Mesenchymal stem cell (in vitro differentiated cells and primary cell): ENCODE measurements at regions not wholly inside any gene's neighbourhood (a gene's known extent, or its start where the extent isn't known, plus 50 kb on each side); places are given as distances from the start of the nearest gene placed in this dataset.
"Not testable (repeated sequence)": the region's sequence is repeated elsewhere in the genome, so short reads cannot be mapped to it uniquely, and the experiment has no call there.

Source experiments
- DNase-seq: peaks from one replicate; pipeline ENCODE4 v3.0.0-alpha.2; 2013
- H2AFZ ChIP-seq: one replicate; pipeline ENCODE4 v1.6.1; 2013; ENCODE audit warnings: low read depth, mild to moderate bottlenecking, control low read depth, inconsistent platforms, low read length, moderate library complexity
- H2AK5ac ChIP-seq: 2 replicates; pipeline ENCODE4 v1.6.1; 2013; ENCODE audit warnings: low read length, moderate library complexity, mild to moderate bottlenecking, inconsistent platforms; ENCODE audit not compliant: severe bottlenecking
- H2BK120ac ChIP-seq: one replicate; pipeline ENCODE4 v1.6.1; 2013; ENCODE audit warnings: low read depth, mild to moderate bottlenecking, inconsistent platforms, low read length, moderate library complexity
- H2BK12ac ChIP-seq, 2 experiments: one replicate each; pipeline ENCODE4 v1.6.1; 2013; ENCODE audit warnings: inconsistent platforms in 2 of 2, low read length in 2 of 2, mild to moderate bottlenecking in 2 of 2, moderate library complexity in 2 of 2, control low read depth in 1 of 2
- H2BK15ac ChIP-seq: one replicate; pipeline ENCODE4 v1.6.1; 2013; ENCODE audit warnings: mild to moderate bottlenecking, low read depth, inconsistent platforms; ENCODE audit not compliant: poor library complexity, severe bottlenecking
- H2BK5ac ChIP-seq: 2 replicates; pipeline ENCODE4 v1.6.1; 2013; ENCODE audit warnings: low read depth, mild to moderate bottlenecking, low read length, control low read depth, inconsistent platforms; ENCODE audit not compliant: poor library complexity, severe bottlenecking
- H3K14ac ChIP-seq, 2 experiments: one replicate each; pipeline ENCODE4 v1.6.1; 2013; ENCODE audit warnings: inconsistent platforms in 2 of 2, low read length in 2 of 2, control low read depth in 1 of 2, mild to moderate bottlenecking in 1 of 2, moderate library complexity in 1 of 2
- H3K18ac ChIP-seq, 2 experiments: one replicate each; pipeline ENCODE4 v1.6.1; 2013; ENCODE audit warnings: inconsistent platforms in 2 of 2, low read length in 2 of 2, control low read depth in 1 of 2, low read depth in 1 of 2, mild to moderate bottlenecking in 1 of 2
- H3K23ac ChIP-seq, 2 experiments: one replicate each; pipeline ENCODE4 v1.6.1; 2013; ENCODE audit warnings: inconsistent platforms in 2 of 2, low read length in 2 of 2, mild to moderate bottlenecking in 2 of 2, moderate library complexity in 2 of 2, control low read depth in 1 of 2
- H3K27ac ChIP-seq: 2 replicates; pipeline ENCODE4 v1.5.1; 2013; ENCODE audit warnings: mild to moderate bottlenecking, moderate library complexity, low read length, control low read depth, inconsistent platforms; ENCODE audit not compliant: poor library complexity, severe bottlenecking
- H3K27me3 ChIP-seq, 2 experiments: 2 replicates each; pipeline versions ENCODE4 v1.6.1 to v1.7.0; 2013; ENCODE audit warnings: low read length in 2 of 2, mild to moderate bottlenecking in 2 of 2, moderate library complexity in 2 of 2, control low read depth in 1 of 2, inconsistent platforms in 1 of 2; ENCODE audit not compliant: control insufficient read depth in 1 of 2, insufficient read depth in 1 of 2
- H3K36me3 ChIP-seq, 2 experiments: 2 replicates each; pipeline versions ENCODE4 v1.6.1 to v1.7.0; 2013; ENCODE audit warnings: low read length in 2 of 2, control low read depth in 1 of 2, inconsistent platforms in 1 of 2, low read depth in 1 of 2, mild to moderate bottlenecking in 1 of 2; ENCODE audit not compliant: insufficient read depth in 2 of 2, control insufficient read depth in 1 of 2
- H3K4ac ChIP-seq, 2 experiments: one replicate each; pipeline ENCODE4 v1.6.1; 2013; ENCODE audit warnings: inconsistent platforms in 2 of 2, low read length in 2 of 2, mild to moderate bottlenecking in 2 of 2, moderate library complexity in 2 of 2, control low read depth in 1 of 2, low read depth in 1 of 2
- H3K4me1 ChIP-seq: 2 replicates; pipeline ENCODE4 v1.6.1; 2013; ENCODE audit warnings: low read depth, low read length, control low read depth; ENCODE audit not compliant: control insufficient read depth, insufficient read depth
- H3K4me2 ChIP-seq: 2 replicates; pipeline ENCODE4 v1.6.1; 2013; ENCODE audit warnings: low read length, mild to moderate bottlenecking, inconsistent platforms; ENCODE audit not compliant: poor library complexity, severe bottlenecking
- H3K4me3 ChIP-seq, 2 experiments: 2 replicates each; pipeline versions ENCODE4 v1.5.1 to v1.7.0; 2013; ENCODE audit warnings: low read length in 2 of 2, mild to moderate bottlenecking in 2 of 2, control low read depth in 1 of 2, low read depth in 1 of 2; ENCODE audit not compliant: insufficient read depth in 1 of 2
- H3K79me1 ChIP-seq: replicated peaks from 2 replicates; pipeline ENCODE4 v1.6.1; 2013; ENCODE audit warnings: mild to moderate bottlenecking, control low read depth, low read length, inconsistent platforms; ENCODE audit not compliant: poor library complexity, severe bottlenecking
- H3K9ac ChIP-seq: 2 replicates; pipeline ENCODE4 v1.7.0; 2013; ENCODE audit warnings: mild to moderate bottlenecking, low read length, moderate library complexity
- H3K9me3 ChIP-seq: 2 replicates; pipeline ENCODE4 v1.7.0; 2013; ENCODE audit warnings: mild to moderate bottlenecking, low read length; ENCODE audit not compliant: control insufficient read depth
- H4K8ac ChIP-seq: one replicate; pipeline ENCODE4 v1.6.1; 2013; ENCODE audit warnings: inconsistent platforms, mild to moderate bottlenecking, low read length, moderate library complexity
- H4K91ac ChIP-seq: one replicate; pipeline ENCODE4 v1.6.1; 2013; ENCODE audit warnings: mild to moderate bottlenecking, low read length, inconsistent platforms
- WGBS: methylation state at CpG from one replicate; pipeline ENCODE4 v1.1.7; 2013; ENCODE audit warnings: mixed read lengths; 5-methylcytosine and 5-hydroxymethylcytosine counted together

DNA sequence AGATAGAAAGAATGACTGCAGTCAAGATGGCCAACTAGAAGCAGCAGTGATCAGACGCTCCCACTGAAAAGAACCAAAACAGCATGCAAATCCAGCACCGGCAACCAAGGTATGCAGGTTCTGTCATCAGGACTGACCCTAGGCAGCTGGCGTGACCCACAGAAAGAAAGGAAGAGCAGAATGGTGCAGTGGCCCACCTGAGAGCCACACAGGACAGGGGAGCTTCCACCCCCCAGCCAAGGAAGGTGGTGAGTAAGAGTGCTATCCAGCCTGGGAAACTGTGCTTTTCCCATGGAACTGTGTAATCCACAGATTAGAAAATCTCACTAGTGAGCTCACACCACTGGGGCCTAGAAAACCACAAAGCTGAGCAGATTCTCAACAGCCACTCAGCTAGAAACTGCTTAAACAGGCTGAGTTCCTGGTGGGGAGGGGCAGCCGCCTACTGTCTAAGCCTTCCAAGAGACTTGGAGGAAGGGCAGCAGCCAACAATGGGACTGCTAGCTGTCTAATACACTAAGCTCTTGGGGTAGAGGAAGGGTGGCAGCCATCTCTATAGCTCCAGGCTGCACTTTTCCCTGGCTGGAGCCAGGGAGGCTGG, 127.9 kb downstream of the EVA1A start:
- Histone ChIP-seq H2BK15ac (no peak overlapping the region), H3K9ac (no peak overlapping the region), H2BK120ac (no peak overlapping the region), H4K91ac (no peak overlapping the region), H3K4me2 (no peak overlapping the region), H3K14ac (peak overlapping the region in 1 of 2 experiments; percentile 90), H3K4me3 (no peak overlapping the region), H4K8ac (no peak overlapping the region), H3K4me1 (peaks cover 6% of the 10 kb centered on the region), H3K23ac (no peak overlapping the region), H2BK5ac (no peak overlapping the region), H3K79me1 (no peaks in the 10 kb centered on the region), H2AK5ac (no peak overlapping the region), H3K27me3 (peaks cover 0 to 12% of the 10 kb centered on the region in 2 experiments), H3K4ac (peak overlapping the region; percentile 9 to 27), H3K27ac (peak overlapping the region; percentile 78), H3K36me3 (no peaks in the 10 kb centered on the region), H3K18ac (peak overlapping the region in 1 of 2 experiments; percentile 66), H2BK12ac (no peak overlapping the region), H2AFZ (peak overlapping the region; percentile 11), H3K9me3 (no peaks in the 10 kb centered on the region)
- 84% methylated on average over 4 of the region's 4 CpGs for WGBS
- DNase-seq = peak; percentile 65

DNA sequence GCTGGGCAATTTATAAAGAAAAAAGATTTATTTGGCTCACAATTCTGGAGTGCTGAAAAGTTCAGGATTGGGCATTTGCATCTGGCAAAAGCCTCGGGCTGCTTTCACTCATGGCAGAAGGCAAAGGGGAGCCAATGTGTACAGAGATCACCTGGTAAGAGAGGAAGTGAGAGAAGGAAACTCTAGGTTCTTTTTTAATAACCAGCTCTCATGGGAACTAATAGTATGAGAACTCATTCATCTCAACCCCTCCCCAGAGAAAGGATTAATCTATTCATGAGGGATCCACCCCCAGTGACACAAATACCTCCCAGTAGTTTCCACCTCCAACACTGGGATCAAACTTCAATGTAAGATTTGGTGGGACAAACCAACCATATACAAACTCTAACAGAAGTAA, 129.0 kb downstream of the EVA1A start:
- Histone ChIP-seq H3K23ac (no peak overlapping the region), H3K9ac (no peak overlapping the region), H3K36me3 (no peaks in the 10 kb centered on the region), H3K79me1 (no peaks in the 10 kb centered on the region), H2AK5ac (no peak overlapping the region), H2AFZ (no peak overlapping the region), H2BK5ac (no peak overlapping the region), H3K27me3 (peaks cover 0 to 12% of the 10 kb centered on the region in 2 experiments), H2BK15ac (no peak overlapping the region), H3K4me1 (peaks cover 6% of the 10 kb centered on the region), H3K9me3 (no peaks in the 10 kb centered on the region), H3K4ac (no peak overlapping the region), H2BK12ac (no peak overlapping the region), H3K27ac (no peak overlapping the region), H4K91ac (no peak overlapping the region), H2BK120ac (peak overlapping the region; percentile 34), H3K4me2 (no peak overlapping the region), H4K8ac (no peak overlapping the region), H3K14ac (no peak overlapping the region), H3K4me3 (no peak overlapping the region), H3K18ac (no peak overlapping the region)
- 86% methylated on average over 1 of the region's 1 CpG for WGBS
- DNase-seq = peak; percentile 32

DNA sequence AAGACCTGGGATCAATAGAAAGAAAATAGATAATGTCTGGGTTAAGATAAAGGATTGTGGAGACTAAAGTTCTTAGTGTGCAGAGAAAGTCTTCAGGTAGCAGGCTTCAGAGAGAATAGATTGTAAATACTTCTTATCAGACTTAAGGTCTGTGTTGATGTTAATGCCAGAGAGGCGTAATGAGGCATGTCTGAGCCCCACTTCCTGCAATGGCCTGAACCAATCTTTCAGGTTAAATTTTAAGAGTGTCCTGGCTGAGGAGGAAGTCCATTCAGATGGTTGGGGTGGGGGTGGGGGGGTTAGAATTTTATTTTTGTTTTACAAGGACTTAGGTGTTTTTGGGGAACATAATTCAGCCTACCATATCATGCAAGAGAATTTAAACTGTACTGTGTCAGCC, 129.5 kb downstream of the EVA1A start:
- H2BK12ac ChIP-seq = no peak overlapping the region
- H3K36me3 ChIP-seq = no peaks in the 10 kb centered on the region
- peaks cover 0 to 12% of the 10 kb centered on the region in 2 experiments for H3K27me3 ChIP-seq
- H4K91ac ChIP-seq = no peak overlapping the region
- H3K4me2 ChIP-seq = no peak overlapping the region
- no peak overlapping the region for H2BK15ac ChIP-seq
- no peak overlapping the region for H3K14ac ChIP-seq
- H3K79me1 ChIP-seq = no peaks in the 10 kb centered on the region
- no peak overlapping the region for H2AFZ ChIP-seq
- H3K27ac ChIP-seq = no peak overlapping the region
- no peaks in the 10 kb centered on the region for H3K9me3 ChIP-seq
- H2BK5ac ChIP-seq = no peak overlapping the region
- 86% methylated on average over 1 of the region's 1 CpG for WGBS
- no peak overlapping the region for H3K23ac ChIP-seq
- H3K18ac ChIP-seq = no peak overlapping the region
- no peak overlapping the region for H3K4ac ChIP-seq
- no peak overlapping the region for H2AK5ac ChIP-seq
- no peak overlapping the region for H3K9ac ChIP-seq
- DNase-seq = no peak
- H2BK120ac ChIP-seq = no peak overlapping the region
- no peak overlapping the region for H3K4me3 ChIP-seq
- H4K8ac ChIP-seq = no peak overlapping the region
- peaks cover 6% of the 10 kb centered on the region for H3K4me1 ChIP-seq

DNA sequence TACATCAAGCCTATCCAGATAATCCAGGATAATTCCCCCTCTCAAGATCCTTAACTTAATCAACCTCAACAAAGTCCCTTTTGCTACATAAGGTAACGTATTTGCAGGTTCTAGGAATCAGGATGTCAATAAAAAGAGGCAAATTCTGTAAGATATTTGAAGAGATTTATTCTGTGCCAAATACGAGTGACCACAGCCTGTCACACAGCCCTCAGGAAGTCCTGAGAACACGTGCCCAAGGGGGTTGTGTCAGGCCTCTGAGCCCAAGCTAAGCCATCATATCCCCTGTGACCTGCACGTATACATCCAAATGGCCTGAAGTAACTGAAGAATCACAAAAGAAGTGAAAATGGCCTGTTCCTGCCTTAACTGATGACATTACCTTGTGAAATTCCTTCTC, 130.3 kb downstream of the EVA1A start:
- not testable (repeated sequence) for H3K4me2 ChIP-seq, H3K4ac ChIP-seq, H2BK15ac ChIP-seq, H2BK12ac ChIP-seq, H3K9me3 ChIP-seq, H2AK5ac ChIP-seq, H2BK120ac ChIP-seq, H2BK5ac ChIP-seq, H3K23ac ChIP-seq, H4K8ac ChIP-seq, H4K91ac ChIP-seq, H3K36me3 ChIP-seq, H2AFZ ChIP-seq, DNase-seq, H3K79me1 ChIP-seq, H3K4me1 ChIP-seq, H3K18ac ChIP-seq, H3K14ac ChIP-seq, H3K9ac ChIP-seq, H3K4me3 ChIP-seq, H3K27ac ChIP-seq
- WGBS = 39% methylated on average over 4 of the region's 4 CpGs
- peaks cover 0 to 12% of the 10 kb centered on the region in 2 experiments for H3K27me3 ChIP-seq
